NCI-H226 (cell line): ENCODE measurements at regions not wholly inside any gene's neighbourhood (a gene's known extent, or its start where the extent isn't known, plus 50 kb on each side); places are given as distances from the start of the nearest gene placed in this dataset.
"Not testable (repeated sequence)": the region's sequence is repeated elsewhere in the genome, so short reads cannot be mapped to it uniquely, and the experiment has no call there.

Source experiments
- DNase-seq: peaks from one replicate; pipeline ENCODE4 v3.0.0-alpha.2; 2015

GRCh38 chr2:43068631-43069517 is 157.5 kb downstream of the ZFP36L2 start:
- peak; percentile 69 for DNase-seq

GRCh38 chr2:43068041-43068533 is 158.3 kb downstream of the ZFP36L2 start:
- DNase-seq = no peak

GRCh38 chr2:43067254-43068040 is 159.0 kb downstream of the ZFP36L2 start:
- DNase-seq = no peak

- DNase-seq = not testable (repeated sequence)
Measured at GRCh38 chr2:43066541-43067253, 159.7 kb downstream of the ZFP36L2 start.

- no peak for DNase-seq
Measured at GRCh38 chr2:43065871-43066270, 160.5 kb downstream of the ZFP36L2 start.

GRCh38 chr2:43065036-43065435 is 161.4 kb downstream of the ZFP36L2 start:
- no peak for DNase-seq

GRCh38 chr2:43063096-43063495 is 163.3 kb downstream of the ZFP36L2 start:
- not testable (repeated sequence) for DNase-seq

- no peak for DNase-seq
Measured at GRCh38 chr2:43062058-43062457, 164.3 kb downstream of the ZFP36L2 start.

- no peak for DNase-seq
Measured at GRCh38 chr2:43060390-43061016, 165.9 kb downstream of the ZFP36L2 start.

GRCh38 chr2:43059183-43059897 is 167.1 kb downstream of the ZFP36L2 start:
- peak; percentile 97 for DNase-seq

- DNase-seq = no peak
Measured at GRCh38 chr2:43058726-43059110, 167.7 kb downstream of the ZFP36L2 start.

- no peak for DNase-seq
Measured at GRCh38 chr2:43057742-43058725, 168.4 kb downstream of the ZFP36L2 start.

- DNase-seq = peak; percentile 44
Measured at GRCh38 chr2:43057026-43057741, 169.2 kb downstream of the ZFP36L2 start.

- DNase-seq = no peak
Measured at GRCh38 chr2:43055985-43056384, 170.4 kb downstream of the ZFP36L2 start.

GRCh38 chr2:43055086-43055912 is 171.1 kb downstream of the ZFP36L2 start:
- DNase-seq = no peak

GRCh38 chr2:43054367-43054766 is 172.0 kb downstream of the ZFP36L2 start:
- no peak for DNase-seq

- DNase-seq = no peak
Measured at GRCh38 chr2:43052944-43053306, 173.5 kb downstream of the ZFP36L2 start.

GRCh38 chr2:43052204-43052943 is 174.0 kb downstream of the ZFP36L2 start:
- DNase-seq = no peak
